SIG-M5 treated with dmso at 0.1 percent for 504 hours (cell line): ENCODE measurements at regions not wholly inside any gene's neighbourhood (a gene's known extent, or its start where the extent isn't known, plus 50 kb on each side); places are given as distances from the start of the nearest gene placed in this dataset.

Experiments
- DNase-seq: peaks from one replicate; lab custom pipeline; 2025; ENCODE audit not compliant: unreplicated experiment; lab: John Stamatoyannopoulos, UW

- DNase-seq, result no peak
These were observed 406.5 kb downstream of the LRIG3 start for GRCh38 chr12:58513852-58514251.

DNA sequence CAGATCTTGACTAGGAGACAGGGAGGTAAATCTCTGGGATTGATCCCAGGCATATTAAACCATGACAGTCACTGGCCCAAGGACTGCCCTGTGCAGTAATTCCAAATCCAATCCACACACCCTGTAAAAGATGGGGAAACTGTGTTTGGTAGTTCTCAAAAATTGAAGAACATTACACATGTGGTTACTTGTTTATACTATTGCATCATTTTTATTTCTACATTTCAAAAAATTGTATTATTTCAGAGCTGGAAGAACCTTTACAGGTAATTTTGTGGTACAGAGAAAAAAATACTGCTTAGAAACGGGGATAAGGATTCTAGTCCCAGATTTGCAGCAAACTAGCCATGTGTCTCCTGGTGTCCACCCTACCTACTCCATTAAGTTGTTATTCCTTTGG is 400.5 kb downstream of the LRIG3 start:
- DNase-seq, result no peak

GRCh38 chr12:58521152-58521551 is 399.2 kb downstream of the LRIG3 start:
- no peak for DNase-seq

DNA sequence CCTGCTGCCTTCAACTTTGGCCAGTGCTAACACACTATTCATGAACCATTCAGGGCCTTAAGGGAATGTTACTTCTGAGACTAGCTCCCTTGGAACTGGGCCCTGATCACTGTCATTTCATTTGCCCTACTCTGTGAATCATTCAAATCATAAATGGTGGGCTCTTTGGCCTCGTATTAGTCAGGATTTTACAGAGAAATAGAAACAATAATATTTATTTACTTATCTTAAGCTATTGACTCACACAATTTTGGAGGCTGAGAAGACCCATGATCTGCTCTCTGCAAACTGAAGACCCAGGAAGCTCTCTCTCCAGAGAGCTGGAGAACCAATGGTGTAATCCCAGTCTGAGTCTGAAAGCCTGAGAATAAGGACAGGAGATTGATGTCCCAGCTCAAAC is 398.5 kb downstream of the LRIG3 start:
- DNase-seq, result no peak

DNA sequence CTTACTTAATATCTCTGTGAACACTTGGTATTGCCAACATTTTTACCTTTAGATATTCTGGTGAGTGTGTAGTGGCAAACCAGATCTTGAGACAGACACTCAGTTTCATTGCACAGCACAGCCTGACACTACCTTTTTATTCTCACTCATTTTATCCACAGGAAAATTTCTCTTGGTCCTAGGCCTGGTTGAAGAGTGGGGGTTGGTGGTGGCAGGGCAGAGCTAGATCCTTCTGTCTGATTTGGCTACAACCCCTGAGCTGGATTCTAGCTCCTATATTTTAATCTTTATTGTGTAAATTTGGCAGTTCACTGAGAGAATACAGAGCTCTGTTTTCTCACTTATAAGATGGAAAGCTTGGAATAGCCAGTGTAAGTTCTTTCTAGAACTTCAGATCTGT is 396.9 kb downstream of the LRIG3 start:
- DNase-seq, result no peak

DNA sequence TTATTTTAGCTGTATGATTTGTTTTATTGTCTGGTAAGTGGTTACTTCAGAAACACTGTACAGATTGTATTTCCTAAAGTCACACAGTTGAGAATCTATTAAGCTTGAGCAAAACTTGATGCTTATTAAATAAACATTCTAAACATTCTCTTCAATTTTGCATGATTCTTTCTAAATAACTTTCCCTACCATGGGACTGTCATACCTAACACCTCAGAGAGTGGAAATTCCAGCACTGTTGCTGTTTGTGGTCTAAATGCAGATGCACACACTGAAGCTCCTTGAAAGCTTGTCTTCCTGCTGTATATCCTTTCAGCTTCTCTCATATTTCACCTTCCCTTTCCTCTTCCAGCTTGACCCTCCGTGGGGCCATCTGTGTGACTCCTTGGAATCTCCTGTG is 392.0 kb downstream of the LRIG3 start:
- no peak for DNase-seq

DNA sequence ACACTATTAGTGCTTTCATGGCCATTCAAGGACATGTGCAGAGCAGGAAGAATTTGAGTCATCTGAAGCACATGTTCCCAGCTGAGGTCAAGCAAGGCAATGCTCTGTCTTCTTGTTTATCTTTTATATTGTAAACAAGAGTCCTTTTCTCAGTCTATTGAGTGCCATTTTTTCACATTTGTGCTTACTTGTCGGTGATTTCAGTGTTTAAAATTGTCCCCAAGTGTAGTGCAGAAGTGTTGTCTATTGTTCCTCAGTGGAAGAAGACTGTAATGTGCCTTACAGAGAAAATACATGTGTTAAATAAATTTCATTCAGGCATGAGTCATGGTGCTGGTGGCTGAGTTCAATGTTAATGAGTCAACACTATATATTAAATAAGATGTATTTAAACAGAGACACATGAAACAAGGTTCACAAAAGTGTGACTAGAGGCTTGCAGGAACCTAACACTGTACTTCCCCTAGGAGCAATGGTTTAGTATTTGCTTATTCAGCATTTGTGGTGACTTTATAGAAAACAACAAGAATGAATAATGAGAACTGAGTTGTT is 391.1 kb downstream of the LRIG3 start:
- no peak for DNase-seq

GRCh38 chr12:58529897-58530741 is 390.2 kb downstream of the LRIG3 start:
- no peak for DNase-seq

DNA sequence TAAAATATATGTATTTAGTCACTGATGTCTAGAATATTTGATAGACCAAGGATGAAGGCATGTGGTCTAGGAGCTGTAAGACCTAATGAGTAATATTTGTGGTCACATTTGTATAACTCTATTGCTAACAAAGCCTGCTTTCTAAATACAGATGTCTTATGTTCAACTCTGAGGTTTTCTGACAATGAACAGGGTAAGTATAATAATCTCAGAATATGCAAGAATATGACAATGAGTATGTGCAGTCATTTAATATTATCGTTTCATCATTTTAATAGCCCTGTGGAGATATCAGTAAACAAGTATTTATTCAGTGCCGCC is 389.6 kb downstream of the LRIG3 start:
- DNase-seq, result no peak

DNA sequence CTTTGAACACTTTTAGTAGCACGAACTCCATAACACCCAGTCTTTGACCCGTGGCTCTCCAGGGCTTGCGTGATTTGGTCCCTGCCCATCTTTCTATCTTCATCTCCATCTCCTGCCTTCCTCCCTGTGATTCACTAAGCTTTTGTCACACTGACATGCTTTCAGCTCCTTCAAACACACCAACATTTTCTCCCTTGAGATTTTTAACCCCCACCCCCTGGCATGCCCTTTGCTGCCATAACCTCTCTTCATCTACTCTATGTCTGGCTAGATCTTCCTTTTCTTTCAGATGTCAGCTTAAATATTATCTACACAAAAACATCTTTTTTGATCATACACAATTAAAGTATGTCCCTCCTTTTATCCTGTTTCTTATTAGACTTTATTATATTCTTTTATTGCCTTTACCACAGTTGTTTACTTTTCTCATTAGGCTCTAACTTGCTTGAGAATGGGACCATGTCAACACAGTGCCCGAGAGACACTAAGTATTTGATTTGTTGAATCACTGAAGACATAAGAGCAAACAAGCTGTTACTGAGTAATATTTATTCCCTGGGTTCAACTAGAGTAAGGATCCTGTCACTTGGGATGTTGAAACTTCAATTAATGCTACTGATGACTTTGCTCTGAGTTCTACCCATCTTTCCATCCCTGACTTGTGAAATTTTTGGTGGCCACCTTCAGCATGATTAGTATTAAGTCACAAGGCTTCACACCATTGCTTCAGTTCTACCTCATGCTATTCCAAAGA is 387.3 kb downstream of the LRIG3 start:
- DNase-seq, result no peak

DNA sequence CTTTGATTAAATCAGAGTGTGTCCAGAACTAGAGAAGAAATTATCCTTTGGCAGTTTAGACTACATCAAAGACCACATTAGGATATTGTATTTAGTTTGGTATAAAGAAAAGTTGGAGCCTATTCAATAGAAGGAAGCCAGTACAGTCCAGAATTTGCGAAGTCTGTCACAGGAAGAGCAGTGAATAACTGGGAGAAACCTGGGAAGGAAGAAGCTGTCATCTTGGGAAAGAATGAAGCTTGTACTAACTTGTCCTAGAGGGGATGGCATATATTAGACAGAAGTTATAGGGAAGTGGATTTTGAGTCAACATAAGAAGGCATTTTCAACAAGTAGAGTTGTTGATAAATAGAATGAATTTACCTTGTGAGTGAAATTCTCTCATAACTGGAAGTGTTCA is 386.7 kb downstream of the LRIG3 start:
- no peak for DNase-seq

DNA sequence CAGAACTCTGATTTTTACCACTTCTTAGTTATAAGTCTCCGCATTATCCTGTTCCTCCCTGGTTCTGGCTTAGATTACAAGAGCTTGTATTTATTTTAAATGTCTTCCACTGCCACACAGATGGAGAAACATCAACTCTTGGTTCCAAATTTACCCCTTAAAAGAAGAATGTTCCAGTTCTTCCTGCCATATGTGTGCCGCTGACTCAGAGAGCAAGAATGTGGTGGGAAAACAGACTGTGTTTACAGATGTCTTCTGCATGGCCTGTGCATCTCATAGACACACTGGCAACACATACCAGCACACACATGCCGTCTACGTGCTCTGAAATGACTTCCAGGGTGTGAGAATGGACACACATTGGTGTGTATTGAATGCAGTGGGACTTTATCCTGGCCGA is 383.0 kb downstream of the LRIG3 start:
- DNase-seq, result no peak

DNA sequence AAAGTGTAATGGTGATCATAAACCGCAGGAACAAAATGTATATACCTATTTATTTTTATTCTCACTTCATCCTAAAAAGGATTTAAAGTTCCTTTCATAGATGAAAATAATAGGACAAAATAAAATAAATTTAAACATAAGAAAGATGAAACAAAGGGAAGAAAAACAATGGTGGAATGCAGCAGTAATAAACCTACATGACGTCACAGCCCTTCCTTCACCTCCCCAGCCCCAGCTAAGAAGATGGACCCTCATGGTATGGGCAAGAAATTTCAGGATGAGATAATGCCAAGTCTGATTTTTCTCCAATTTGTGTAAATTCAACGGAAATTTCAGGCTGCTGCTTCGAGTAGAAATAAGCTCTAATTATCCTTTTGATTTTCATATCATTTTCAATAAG is 381.0 kb downstream of the LRIG3 start:
- no peak for DNase-seq

GRCh38 chr12:58540480-58541299 is 379.6 kb downstream of the LRIG3 start:
- DNase-seq, result peak; percentile 40

DNA sequence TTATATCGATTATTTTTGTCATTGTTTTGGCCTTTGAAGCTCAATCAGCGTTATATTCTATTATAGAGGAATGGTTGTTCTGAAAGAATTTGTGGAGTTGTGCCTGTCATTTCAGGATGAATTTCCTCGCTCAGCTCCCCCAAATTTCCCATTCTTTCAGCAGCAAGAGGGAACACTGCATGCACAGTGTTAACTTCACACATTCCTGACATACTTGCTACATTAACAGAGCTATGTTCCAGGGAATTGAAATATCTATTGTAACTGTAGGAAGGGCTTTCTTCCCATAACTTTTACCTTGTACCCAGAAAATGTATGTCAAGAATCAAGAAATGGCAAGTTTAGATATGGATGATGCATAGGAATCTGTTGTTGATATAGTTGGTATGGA is 379.0 kb downstream of the LRIG3 start:
- no peak for DNase-seq

- DNase-seq, result no peak
These were observed 376.0 kb downstream of the LRIG3 start for GRCh38 chr12:58544281-58544680.

DNA sequence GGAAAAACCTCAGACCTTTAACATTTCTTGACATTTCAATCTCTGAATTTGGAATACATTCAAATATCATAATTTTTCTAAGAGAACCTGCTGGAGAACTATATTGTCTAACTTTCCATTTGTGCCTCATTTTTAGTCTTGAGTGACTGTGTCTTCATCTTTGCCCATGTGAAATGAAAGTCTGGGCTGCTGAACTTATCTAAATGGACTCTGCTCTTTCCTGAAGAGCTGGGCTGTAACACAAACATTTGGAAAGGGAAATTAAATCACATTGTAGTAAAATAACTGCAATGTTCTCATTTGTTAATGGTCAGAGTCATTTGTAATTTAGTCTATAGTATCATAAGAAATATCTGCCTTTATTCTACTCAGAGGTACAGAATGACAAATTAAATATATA is 373.1 kb downstream of the LRIG3 start:
- no peak for DNase-seq

DNA sequence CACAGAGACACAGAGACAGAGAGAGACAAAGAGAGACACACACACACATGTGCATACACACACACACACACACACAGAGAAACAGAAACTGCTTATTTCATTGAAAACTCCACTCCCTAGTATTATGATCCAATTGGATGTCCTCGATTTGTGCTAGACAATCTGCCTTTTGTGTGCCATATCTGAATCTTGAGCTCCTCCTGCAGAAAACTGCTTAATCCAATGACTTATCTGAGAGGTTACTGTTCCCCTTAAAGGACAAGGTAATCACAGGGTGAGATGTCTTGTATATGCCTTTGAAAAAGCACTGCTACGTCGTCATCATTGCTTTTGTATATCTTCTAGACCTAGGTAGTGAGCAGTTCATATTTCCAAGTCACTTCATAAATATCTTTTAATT is 371.5 kb downstream of the LRIG3 start:
- DNase-seq, result no peak

DNA sequence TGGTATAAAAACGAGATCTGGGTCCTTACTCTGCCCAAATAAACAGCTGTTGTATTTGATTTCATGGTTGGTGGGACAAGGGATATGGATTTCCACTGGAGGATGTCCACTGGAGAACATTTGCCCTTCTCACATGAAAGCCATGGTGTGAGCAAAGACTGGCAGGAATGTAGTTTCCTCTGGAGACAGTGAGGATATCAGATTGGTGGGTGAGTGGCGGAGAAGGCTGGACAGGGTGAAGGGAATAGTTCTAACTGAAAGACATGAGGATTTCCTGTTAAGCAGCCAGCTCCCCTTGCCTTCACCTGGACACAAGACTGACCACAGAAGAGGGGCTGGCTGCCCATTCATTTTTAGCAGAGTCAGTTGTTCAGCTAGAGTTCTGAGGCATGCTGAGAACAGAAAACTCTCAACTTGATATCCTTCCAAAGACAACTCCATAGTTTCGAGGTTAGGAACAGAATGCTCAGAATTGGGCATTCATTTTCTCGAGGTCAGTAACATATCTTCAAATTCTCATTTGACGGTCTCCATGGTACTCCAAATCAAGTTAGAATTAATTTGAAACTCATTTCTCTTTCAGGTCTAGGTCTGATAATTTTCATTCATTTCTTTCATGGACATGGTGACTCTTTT is 365.7 kb downstream of the LRIG3 start:
- no peak for DNase-seq

GRCh38 chr12:58557171-58557570 is 363.1 kb downstream of the LRIG3 start:
- no peak for DNase-seq

DNA sequence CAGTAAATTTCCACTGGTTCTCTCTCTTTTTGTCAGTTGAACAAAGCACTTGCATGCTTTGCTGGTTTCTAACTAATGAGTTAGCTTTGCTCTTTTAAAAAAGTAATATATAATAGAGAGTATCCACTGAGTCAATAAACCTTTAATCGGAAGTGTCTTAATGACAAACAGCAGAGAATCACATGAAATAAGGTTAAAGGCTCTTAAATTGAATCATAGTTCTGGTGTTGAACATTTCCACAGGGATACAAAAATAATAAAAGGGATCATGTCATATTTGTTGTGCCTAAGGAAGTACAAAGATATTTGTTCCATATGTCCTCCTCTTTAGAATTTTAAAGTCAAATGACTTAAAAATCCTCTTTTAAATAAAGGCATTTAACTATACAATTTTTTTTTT is 362.6 kb downstream of the LRIG3 start:
- no peak for DNase-seq
